Pulmonary artery endothelial cell (primary cell): ENCODE measurements at regions not wholly inside any gene's neighbourhood (a gene's known extent, or its start where the extent isn't known, plus 50 kb on each side); places are given as distances from the start of the nearest gene placed in this dataset.

Experiments used
- DNase-seq: peaks from one replicate; pipeline ENCODE4 v3.0.0-alpha.2; 2011; ENCODE audit warnings: low read depth, low spot score

- DNase-seq = no peak
Observed at GRCh38 chr16:86193528-86194193, 294.7 kb downstream of the IRF8 start.

GRCh38 chr16:86195863-86196630, 297.1 kb downstream of the IRF8 start:
- no peak for DNase-seq

- no peak for DNase-seq
Observed at GRCh38 chr16:86196687-86197391, 297.9 kb downstream of the IRF8 start.

DNA sequence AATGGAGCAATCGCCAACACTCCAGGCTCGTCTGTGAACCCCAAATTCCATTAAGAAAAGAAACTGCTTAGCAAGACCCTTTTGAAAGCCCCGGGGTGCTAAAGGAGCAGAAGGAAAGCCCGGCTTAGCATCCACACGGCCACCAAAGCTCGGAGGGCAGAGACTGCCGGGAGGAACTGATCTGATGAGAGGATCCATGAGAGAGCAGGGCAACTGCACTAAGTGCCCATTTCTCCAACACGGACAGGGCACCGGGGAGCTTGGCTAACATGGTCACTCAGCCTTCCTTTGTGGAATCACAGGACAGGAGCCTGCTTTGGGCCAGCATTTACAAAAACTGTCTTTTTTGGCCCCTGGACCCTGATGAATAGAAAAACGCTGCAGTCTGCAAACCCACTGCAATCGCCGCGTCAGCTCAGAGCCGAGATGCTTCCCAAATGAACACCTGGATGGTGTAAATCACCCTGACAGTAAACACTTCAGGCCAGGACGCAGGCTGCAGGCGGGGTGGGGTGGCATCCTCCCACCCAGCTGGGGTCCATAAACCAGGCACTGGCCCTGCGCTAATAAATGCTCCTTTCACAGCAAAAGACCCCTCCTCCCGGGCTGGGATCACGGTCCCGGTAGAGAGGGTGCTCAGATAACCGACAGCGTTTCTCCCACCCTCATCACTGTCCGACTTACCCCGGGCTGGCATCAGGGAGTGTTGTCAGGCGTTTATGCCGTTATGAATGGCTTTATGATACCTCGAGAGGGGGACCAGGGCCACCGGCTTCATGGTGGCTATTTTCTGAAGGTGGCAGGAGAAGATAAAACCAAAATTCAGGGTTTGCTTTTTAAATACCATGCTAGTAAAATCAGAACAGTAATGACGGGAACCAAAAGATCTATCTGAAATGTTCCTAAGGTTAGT, 299.5 kb downstream of the IRF8 start:
- no peak for DNase-seq

DNA sequence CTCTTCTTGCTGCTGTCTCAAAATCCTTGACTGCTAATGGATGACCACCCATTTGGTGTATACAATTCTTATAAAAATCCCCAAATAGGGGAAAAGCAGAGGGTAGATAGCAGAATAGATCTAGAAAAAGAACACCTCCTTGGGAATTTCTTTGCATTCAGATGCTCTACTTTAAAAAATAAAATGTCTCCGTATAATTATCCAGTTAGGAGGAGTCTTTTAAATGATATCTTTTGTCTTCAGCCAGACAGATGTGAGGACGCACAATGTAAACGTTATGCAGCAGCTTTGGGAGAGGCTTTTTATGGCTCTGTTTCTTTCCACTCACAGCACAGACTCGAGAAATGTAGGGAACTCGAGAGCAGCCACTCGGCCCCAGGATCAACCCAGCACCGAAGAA, 300.2 kb downstream of the IRF8 start:
- DNase-seq = no peak

- DNase-seq = no peak
Observed at GRCh38 chr16:86199871-86200695, 301.1 kb downstream of the IRF8 start.

DNA sequence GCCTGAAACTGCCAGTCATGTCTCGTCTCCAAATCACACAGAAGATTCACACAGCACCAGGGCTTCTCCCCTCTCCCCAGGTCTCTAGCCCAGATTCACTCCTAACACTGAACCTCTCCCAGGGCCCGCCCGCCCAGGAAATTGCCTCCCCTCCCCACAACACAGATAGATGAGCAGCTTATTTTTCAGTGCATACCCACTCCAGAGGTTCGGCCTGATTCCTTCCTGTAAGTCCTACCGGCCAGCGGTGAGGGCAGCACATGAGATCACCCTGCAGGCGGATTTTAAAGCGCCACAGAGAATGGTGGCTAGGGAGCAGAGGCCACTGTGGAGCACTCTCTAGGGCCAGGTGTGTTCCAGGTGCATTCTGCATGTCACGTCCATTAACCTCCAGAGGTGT, 301.8 kb downstream of the IRF8 start:
- DNase-seq = no peak

DNA sequence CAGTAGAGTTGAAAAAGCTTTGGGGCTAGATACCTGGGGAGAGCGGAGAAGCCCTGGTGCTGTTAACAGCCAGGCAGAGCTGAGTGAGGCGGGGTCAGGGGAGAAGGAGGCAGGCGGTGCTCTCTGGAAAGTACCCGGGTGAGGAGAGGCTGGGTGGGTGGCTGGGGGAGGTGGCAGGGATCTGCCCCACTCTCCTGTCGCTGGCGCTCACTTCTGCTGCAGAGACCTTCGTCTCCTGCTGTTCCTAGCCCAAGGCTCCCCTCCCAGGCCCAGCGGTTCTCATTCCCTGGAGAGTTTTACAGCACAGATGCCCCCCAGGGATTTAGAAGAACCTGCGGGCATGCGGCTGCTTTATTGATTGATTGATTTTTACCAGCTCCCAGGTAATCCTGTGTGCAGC, 302.8 kb downstream of the IRF8 start:
- DNase-seq = no peak

- no peak for DNase-seq
Observed at GRCh38 chr16:86202267-86202666, 303.3 kb downstream of the IRF8 start.

DNA sequence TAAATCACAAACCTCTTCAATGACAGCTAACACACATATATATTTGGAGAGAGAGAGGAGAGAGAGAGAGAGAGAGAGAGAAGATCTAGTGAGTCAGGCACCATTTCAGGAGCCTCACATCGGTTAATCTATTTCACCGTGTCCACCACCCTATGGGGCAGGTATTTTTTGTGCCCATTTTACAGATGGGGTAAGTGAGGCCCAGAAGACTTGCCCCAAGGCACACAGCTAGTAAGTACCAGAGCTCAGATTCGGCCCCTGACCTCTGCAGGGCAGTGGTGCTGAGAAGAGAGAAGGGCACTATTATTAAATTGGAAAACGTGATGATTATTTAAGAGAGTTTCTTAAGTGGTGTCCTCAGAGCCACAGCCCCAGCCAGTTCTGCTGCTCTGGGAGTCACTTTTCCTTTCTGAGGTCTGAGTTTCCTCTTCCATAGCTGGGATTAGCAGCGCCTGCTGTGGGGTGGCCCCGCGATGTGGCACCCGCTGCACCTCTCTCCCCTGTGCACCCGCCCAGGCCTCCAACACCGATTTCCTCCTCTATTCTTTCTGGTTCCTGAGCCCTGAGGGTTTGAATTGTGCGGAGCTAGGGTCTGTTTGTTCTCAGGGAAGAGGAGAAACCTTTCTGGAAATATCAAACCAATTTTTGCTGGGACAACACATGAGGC, 303.9 kb downstream of the IRF8 start:
- DNase-seq = no peak

DNA sequence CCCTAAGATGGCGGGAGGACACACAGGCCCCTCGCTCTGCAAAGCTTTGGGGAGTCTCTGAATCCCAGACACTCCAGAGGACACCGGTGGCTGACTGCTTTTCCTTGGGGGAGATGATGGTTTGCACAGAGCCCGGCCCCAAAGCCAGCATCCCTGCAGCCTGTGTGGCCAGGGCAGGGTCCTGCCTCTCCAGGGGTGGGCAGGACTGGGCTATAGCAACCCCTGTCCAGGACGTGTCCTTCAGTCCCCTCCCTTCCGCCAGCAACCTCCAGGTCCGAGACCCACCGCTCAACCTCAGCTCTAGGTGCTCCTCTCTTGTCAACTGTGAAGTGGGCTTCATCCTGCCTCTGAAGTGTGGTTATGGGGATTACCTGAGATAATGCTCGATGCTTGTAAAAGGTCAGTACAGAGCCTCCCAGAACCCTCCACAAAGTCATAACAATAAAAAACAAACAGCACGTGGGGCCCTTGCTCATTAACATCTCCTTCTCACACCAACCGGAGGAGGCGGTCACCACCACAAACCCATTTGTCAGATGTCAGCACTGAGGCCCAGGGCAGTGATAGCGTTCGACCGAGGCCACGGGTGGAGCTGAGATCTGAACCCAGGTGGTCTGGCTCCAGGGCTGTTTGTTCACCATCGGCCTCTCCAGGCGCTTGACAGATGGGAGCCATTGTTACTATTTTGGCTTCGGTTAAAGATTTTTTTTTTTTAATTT, 304.8 kb downstream of the IRF8 start:
- DNase-seq = no peak

DNA sequence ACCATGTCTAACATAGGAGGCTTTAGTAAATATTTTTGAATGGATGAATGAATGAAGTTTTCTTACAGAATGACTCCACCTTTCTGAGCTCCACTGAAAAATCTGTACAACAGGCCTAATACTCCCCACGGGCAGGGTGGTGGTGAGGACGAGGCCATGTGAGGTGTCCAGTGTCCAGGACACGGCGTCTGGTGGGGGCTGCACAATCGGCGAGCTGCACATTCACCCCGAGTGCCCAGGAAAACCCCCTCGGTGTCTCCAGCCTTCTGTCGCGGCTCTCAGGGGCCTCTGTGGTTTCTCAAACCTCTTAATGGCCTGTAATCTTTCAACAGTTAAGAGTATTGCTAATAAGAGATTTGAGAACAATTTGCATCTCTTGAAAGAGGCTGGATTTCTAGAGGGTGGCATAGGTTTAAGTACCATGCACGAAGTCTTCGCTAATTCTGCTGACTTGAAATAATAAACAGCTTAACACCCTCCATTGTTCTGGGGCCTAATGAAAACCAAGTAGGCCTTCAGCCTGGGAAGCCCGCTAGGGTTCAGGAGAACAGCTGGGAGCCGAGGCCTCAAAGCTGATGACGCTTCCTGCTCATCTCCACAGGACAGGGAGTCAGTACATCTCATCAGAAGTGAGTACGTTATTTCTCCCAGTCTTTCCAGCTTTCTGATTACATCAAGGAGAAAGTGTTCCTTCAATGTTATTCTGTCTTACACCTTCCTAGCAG, 304.6 kb upstream of the FOXF1 start:
- DNase-seq = no peak

DNA sequence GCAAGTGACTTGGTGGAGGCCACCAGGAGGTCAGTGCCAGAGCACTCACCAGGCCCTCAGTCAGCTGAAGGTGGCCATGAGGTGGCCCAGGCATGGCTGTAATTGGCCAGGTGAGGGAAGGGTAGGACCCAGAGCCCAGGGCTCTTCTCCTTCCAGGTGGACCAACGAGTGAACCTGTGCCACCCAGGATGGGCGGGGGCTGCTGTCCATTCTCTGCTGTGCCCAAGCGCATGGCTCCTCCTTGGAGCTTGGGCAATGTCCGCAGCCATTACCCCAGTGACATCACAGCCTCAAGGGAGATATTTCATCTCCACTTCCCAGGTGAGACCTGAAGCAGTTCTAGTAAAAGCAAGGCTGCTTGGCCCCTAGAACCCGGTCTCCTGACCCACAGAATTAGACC, 303.0 kb upstream of the FOXF1 start:
- no peak for DNase-seq

DNA sequence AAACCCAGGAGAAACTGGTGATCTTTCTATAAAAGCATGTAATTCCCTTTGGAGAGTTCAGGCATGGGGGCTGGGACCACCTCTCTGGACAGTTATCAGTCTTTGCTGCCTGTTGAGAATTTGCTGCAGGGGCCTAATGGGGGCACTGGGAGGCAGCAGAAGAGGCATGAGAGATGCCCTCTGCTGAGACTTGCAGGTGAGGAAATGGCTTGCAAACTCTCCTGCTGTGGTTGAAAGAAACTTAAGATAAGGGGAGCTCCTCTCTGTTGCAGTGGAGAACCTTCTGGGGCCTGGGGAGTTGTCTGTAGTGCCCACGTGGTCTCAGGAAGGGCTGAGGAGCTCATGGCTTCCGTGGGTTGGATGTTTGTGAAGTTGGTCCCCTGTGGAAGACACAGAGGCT, 301.1 kb upstream of the FOXF1 start:
- no peak for DNase-seq

- no peak for DNase-seq
Observed at GRCh38 chr16:86210403-86211193, 299.7 kb upstream of the FOXF1 start.

GRCh38 chr16:86211265-86211664, 299.1 kb upstream of the FOXF1 start:
- no peak for DNase-seq

GRCh38 chr16:86211800-86212199, 298.5 kb upstream of the FOXF1 start:
- no peak for DNase-seq
